ENCODE measurements at regions not wholly inside any gene's neighbourhood (a gene's known extent, or its start where the extent isn't known, plus 50 kb on each side); places are given as distances from the start of the nearest gene placed in this dataset.

DNA sequence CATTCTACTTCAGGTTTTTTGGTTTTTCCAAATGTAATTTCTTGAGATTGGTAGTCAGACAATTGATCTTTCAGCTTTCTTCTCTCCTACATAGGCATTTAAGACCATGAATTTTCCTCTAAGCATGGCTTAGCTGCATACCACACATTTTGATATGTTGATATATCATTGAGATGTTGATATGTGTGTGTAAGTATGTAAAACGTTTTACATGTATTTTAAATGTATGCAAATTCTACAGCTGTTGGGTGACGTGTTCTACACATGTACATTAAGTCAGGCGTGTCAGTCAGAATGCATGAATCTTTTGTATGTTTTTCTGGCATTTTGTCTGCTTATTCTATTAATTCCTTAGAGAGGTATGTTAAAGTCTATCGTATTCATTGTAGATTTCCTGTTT lies 228.2 kb downstream of the CDH26 start:
- TF ChIP-seq, protein P1, sequence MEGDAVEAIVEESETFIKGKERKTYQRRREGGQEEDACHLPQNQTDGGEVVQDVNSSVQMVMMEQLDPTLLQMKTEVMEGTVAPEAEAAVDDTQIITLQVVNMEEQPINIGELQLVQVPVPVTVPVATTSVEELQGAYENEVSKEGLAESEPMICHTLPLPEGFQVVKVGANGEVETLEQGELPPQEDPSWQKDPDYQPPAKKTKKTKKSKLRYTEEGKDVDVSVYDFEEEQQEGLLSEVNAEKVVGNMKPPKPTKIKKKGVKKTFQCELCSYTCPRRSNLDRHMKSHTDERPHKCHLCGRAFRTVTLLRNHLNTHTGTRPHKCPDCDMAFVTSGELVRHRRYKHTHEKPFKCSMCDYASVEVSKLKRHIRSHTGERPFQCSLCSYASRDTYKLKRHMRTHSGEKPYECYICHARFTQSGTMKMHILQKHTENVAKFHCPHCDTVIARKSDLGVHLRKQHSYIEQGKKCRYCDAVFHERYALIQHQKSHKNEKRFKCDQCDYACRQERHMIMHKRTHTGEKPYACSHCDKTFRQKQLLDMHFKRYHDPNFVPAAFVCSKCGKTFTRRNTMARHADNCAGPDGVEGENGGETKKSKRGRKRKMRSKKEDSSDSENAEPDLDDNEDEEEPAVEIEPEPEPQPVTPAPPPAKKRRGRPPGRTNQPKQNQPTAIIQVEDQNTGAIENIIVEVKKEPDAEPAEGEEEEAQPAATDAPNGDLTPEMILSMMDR (IDR thresholded peaks at IDR 0.05; ENCODE audit: insufficient read depth, low read depth, low read length), result no peak
- no peak for TF ChIP-seq EZH2 (IDR thresholded peaks at IDR 0.05; ENCODE audit: insufficient read depth, low read length)

Measured in astrocyte (in vitro differentiated cells and primary cell).